ENCODE measurements at regions not wholly inside any gene's neighbourhood (a gene's known extent, or its start where the extent isn't known, plus 50 kb on each side); places are given as distances from the start of the nearest gene placed in this dataset.

GRCh38 chr2:67970542-67970941, 92.3 kb downstream of the C1D start:
- Histone ChIP-seq H3K4me2 (ENCODE audit: control insufficient read depth, extremely low read depth, insufficient read depth, low read depth, low read length) (no peak overlapping the region), H3K27ac (ENCODE audit: control insufficient read depth, insufficient read depth, low read length) (no peak overlapping the region), H3K9me1 (ENCODE audit: control insufficient read depth, extremely low read depth, insufficient read depth, low read length) (no peaks in the 10 kb centered on the region), H2AFZ (ENCODE audit: control insufficient read depth, low read length) (no peak overlapping the region), H3K9me3 (ENCODE audit: control insufficient read depth, low read depth, low read length) (no peaks in the 10 kb centered on the region), H4K20me1 (ENCODE audit: control insufficient read depth, extremely low read depth, insufficient read depth, low read length) (no peaks in the 10 kb centered on the region), H3K4me3 (ENCODE audit: control insufficient read depth in 2 of 3, extremely low read depth in 1 of 3, insufficient read depth in 2 of 3, low read depth in 1 of 3, low read length in 3 of 3) (no peak overlapping the region), H3K36me3 (ENCODE audit: control insufficient read depth in 2 of 2, extremely low read depth in 1 of 2, insufficient read depth in 2 of 2, low read length in 2 of 2) (no peaks in the 10 kb centered on the region), H3K27me3 (ENCODE audit: control insufficient read depth, extremely low read depth, insufficient read depth, low read length) (no peaks in the 10 kb centered on the region), H3K79me2 (ENCODE audit: control insufficient read depth, insufficient read depth, low read length) (no peaks in the 10 kb centered on the region), H3K9ac (ENCODE audit: control insufficient read depth, extremely low read depth, insufficient read depth, low read length) (no peak overlapping the region), H3K4me1 (ENCODE audit: control insufficient read depth, extremely low read depth, insufficient read depth, low read length) (peaks cover 10% of the 10 kb centered on the region)
- TF ChIP-seq EZH2 (IDR thresholded peaks at IDR 0.05; ENCODE audit: low read length) (no peak), CTCF (optimal IDR thresholded peaks at IDR 0.05 in 1 of 3, IDR thresholded peaks at IDR 0.05 in 1 of 3, conservative IDR thresholded peaks at IDR 0.05 in 1 of 3; ENCODE audit: extremely low read depth in 1 of 3, insufficient read depth in 2 of 3, low read length in 3 of 3) (no peak)
- dilution Hi-C loops (cut with MboI; ENCODE audit: extremely low pct_ligation_motif_present, low sequenced_read_pairs): no loop called here
- FAIRE-seq (no peak), DNase-seq (ENCODE audit: low read depth, low spot score) (no peak)

DNA sequence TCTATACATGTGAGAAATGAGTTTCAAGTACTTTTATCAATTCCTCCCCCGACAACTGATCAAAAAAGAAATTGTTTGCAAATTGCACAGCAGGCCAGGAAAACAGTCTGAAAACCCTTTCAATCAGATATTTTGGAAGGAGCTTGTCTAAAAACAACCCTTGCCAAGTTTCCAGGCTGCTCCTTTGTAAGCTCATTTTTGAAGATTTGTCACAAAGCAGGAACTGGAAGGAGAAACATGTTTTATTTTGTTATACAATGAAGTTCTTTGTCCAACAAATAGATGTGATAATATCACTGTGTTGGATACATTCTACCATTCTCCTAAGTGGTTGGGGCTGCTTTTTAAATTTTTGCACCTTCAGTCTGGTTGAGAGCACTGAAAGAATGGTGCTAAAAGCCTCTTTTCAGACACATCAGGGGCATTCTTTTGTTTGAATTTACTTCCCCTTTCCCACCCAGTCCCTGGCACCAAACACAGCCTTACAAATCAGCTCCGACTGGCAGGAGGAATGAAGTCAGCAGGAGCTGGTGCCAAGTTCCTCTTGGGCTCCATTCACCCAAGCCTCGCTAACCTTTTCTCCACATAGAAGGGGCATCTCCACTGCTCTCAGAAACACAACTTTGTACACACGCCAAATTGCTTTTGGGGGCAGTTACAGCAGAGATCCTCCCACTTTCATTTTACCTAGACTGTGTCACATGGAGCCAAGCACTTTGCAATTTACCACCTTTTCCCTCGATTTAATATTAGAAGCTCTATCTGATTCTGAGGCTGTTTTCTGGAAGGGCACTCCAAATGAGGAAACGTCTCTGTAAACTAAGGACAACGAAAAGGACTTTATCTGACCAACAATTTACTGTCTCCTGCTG, 88.0 kb downstream of the C1D start:
- Histone ChIP-seq H3K27me3 (ENCODE audit: control insufficient read depth, extremely low read depth, insufficient read depth, low read length) (no peaks in the 10 kb centered on the region), H3K4me2 (ENCODE audit: control insufficient read depth, extremely low read depth, insufficient read depth, low read depth, low read length) (peak overlapping the region; percentile 35), H3K36me3 (ENCODE audit: control insufficient read depth in 2 of 2, extremely low read depth in 1 of 2, insufficient read depth in 2 of 2, low read length in 2 of 2) (no peaks in the 10 kb centered on the region), H3K4me3 (ENCODE audit: control insufficient read depth in 2 of 3, extremely low read depth in 1 of 3, insufficient read depth in 2 of 3, low read depth in 1 of 3, low read length in 3 of 3) (no peak overlapping the region), H3K9me3 (ENCODE audit: control insufficient read depth, low read depth, low read length) (no peaks in the 10 kb centered on the region), H3K9ac (ENCODE audit: control insufficient read depth, extremely low read depth, insufficient read depth, low read length) (no peak overlapping the region), H3K4me1 (ENCODE audit: control insufficient read depth, extremely low read depth, insufficient read depth, low read length) (peaks cover 10% of the 10 kb centered on the region), H3K27ac (ENCODE audit: control insufficient read depth, insufficient read depth, low read length) (no peak overlapping the region), H2AFZ (ENCODE audit: control insufficient read depth, low read length) (peak overlapping the region; percentile 62), H3K9me1 (ENCODE audit: control insufficient read depth, extremely low read depth, insufficient read depth, low read length) (no peaks in the 10 kb centered on the region), H3K79me2 (ENCODE audit: control insufficient read depth, insufficient read depth, low read length) (no peaks in the 10 kb centered on the region), H4K20me1 (ENCODE audit: control insufficient read depth, extremely low read depth, insufficient read depth, low read length) (no peaks in the 10 kb centered on the region)
- DNase-seq (ENCODE audit: low read depth, low spot score): no peak
- peak; percentile 52 for FAIRE-seq
- dilution Hi-C loops (cut with MboI; ENCODE audit: extremely low pct_ligation_motif_present, low sequenced_read_pairs): no loop called here
- TF ChIP-seq CTCF (optimal IDR thresholded peaks at IDR 0.05 in 1 of 3, IDR thresholded peaks at IDR 0.05 in 1 of 3, conservative IDR thresholded peaks at IDR 0.05 in 1 of 3; ENCODE audit: extremely low read depth in 1 of 3, insufficient read depth in 2 of 3, low read length in 3 of 3) (no peak), EZH2 (IDR thresholded peaks at IDR 0.05; ENCODE audit: low read length) (no peak)
